ENCODE measurements at regions not wholly inside any gene's neighbourhood (a gene's known extent, or its start where the extent isn't known, plus 50 kb on each side); places are given as distances from the start of the nearest gene placed in this dataset.

DNA sequence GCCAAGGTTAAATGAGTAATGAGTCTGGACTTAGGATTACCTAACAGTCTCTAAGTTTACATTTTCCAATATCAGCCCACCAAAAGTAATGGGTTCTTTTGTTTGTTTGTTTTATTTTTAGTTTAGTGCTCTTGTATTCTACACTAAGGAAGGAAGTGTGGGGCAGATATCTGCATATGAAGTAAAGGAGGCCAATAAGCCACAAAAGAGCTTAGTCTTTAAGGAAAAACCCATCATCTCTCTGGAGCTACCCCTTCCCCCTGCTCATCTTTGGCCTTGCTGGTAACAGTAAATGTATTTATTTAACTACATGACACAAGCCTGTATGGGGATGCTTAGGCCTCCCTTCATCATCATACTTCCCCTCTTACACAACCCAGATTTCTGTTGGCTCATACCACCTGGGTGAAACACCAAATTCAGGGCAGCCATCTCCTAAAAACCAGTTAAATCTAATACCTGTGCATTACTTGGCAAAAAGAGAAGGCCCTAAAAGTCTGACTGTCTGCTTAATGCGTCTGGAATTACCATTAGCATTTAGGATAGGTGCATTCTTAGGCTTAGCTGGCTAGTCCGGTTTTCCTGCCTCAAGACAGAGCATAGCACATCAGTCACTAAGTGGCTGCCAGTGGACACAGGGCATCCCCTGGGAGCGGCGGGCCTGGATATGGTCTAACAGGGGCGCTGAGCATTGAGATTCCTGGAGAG, 96.8 kb upstream of the ADGRL2 start:
- TF ChIP-seq, protein P1, sequence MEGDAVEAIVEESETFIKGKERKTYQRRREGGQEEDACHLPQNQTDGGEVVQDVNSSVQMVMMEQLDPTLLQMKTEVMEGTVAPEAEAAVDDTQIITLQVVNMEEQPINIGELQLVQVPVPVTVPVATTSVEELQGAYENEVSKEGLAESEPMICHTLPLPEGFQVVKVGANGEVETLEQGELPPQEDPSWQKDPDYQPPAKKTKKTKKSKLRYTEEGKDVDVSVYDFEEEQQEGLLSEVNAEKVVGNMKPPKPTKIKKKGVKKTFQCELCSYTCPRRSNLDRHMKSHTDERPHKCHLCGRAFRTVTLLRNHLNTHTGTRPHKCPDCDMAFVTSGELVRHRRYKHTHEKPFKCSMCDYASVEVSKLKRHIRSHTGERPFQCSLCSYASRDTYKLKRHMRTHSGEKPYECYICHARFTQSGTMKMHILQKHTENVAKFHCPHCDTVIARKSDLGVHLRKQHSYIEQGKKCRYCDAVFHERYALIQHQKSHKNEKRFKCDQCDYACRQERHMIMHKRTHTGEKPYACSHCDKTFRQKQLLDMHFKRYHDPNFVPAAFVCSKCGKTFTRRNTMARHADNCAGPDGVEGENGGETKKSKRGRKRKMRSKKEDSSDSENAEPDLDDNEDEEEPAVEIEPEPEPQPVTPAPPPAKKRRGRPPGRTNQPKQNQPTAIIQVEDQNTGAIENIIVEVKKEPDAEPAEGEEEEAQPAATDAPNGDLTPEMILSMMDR (IDR thresholded peaks at IDR 0.05), result no peak
- no peak for TF ChIP-seq POLR2A (IDR thresholded peaks at IDR 0.05)
- no peak for TF ChIP-seq POLR2AphosphoS5 (IDR thresholded peaks at IDR 0.05)

All from prostate gland (tissue), 2 donors.